ENCODE measurements at regions not wholly inside any gene's neighbourhood (a gene's known extent, or its start where the extent isn't known, plus 50 kb on each side); places are given as distances from the start of the nearest gene placed in this dataset.

- no peak for DNase-seq (ENCODE audit: low read depth in 2 of 2)
- TF ChIP-seq CTCF (IDR thresholded peaks at IDR 0.05; ENCODE audit: low read depth, low read length), result no peak
Measured at GRCh38 chr2:198890490-198890889, 567.2 kb downstream of the SATB2 start.

GRCh38 chr2:198883604-198884003, 574.1 kb downstream of the SATB2 start:
- no peak for TF ChIP-seq CTCF (IDR thresholded peaks at IDR 0.05; ENCODE audit: low read depth, low read length)
- peak in 1 of 2 donors; percentile 16 for DNase-seq (ENCODE audit: low read depth in 2 of 2)
- H3K4me3 ChIP-seq (replicated peaks in 1 of 2; ENCODE audit: low read depth in 2 of 2, low read length in 2 of 2), result no peak overlapping the region

More at GRCh38 chr2:198890490-198890889, 567.2 kb downstream of the SATB2 start:
- H3K4me3 ChIP-seq (replicated peaks in 1 of 2; ENCODE audit: low read depth in 2 of 2, low read length in 2 of 2), result no peak overlapping the region

- DNase-seq (ENCODE audit: low read depth in 2 of 2), result no peak
- TF ChIP-seq CTCF (IDR thresholded peaks at IDR 0.05; ENCODE audit: low read depth, low read length), result no peak
- no peak overlapping the region for H3K4me3 ChIP-seq (replicated peaks in 1 of 2; ENCODE audit: low read depth in 2 of 2, low read length in 2 of 2)
Measured at GRCh38 chr2:198880986-198881385, 576.8 kb downstream of the SATB2 start.

GRCh38 chr2:198880421-198880820, 577.3 kb downstream of the SATB2 start:
- no peak for TF ChIP-seq CTCF (IDR thresholded peaks at IDR 0.05; ENCODE audit: low read depth, low read length)
- no peak for DNase-seq (ENCODE audit: low read depth in 2 of 2)
- no peak overlapping the region for H3K4me3 ChIP-seq (replicated peaks in 1 of 2; ENCODE audit: low read depth in 2 of 2, low read length in 2 of 2)

GRCh38 chr2:198874472-198874858, 583.3 kb downstream of the SATB2 start:
- H3K4me3 ChIP-seq (replicated peaks in 1 of 2; ENCODE audit: low read depth in 2 of 2, low read length in 2 of 2), result no peak overlapping the region
- TF ChIP-seq CTCF (IDR thresholded peaks at IDR 0.05; ENCODE audit: low read depth, low read length), result no peak
- DNase-seq (ENCODE audit: low read depth in 2 of 2), result peak in 1 of 2 donors; percentile 25

- H3K4me3 ChIP-seq (replicated peaks in 1 of 2; ENCODE audit: low read depth in 2 of 2, low read length in 2 of 2), result no peak overlapping the region
- no peak for TF ChIP-seq CTCF (IDR thresholded peaks at IDR 0.05; ENCODE audit: low read depth, low read length)
- DNase-seq (ENCODE audit: low read depth in 2 of 2), result peak in 1 of 2 donors; percentile 76
Measured at GRCh38 chr2:198873503-198874471, 584.0 kb downstream of the SATB2 start.
